ENCODE measurements at regions not wholly inside any gene's neighbourhood (a gene's known extent, or its start where the extent isn't known, plus 50 kb on each side); places are given as distances from the start of the nearest gene placed in this dataset.

GRCh38 chr11:134882671-134883297 is 470.7 kb upstream of the B3GAT1 start:
- DNase-seq: no peak
- no peak overlapping the region for H3K14ac ChIP-seq (ENCODE audit: insufficient read depth, low read length)
- H2BK12ac ChIP-seq (ENCODE audit: insufficient read length, low read depth, low read length): no peak overlapping the region
- Mint-ChIP-seq H3K9me3 (peaks cover 0 to 6% of the 10 kb centered on the region in 2 experiments; a peak in 1 of 5 replicates), H3K27me3 (ENCODE audit: low read depth) (peaks cover 4% of the 10 kb centered on the region), H3K4me1 (peaks cover 10 to 11% of the 10 kb centered on the region in 2 experiments), H3K4me3 (no peak overlapping the region), H3K27ac (no peak overlapping the region; a peak in 1 of 7 replicates), H3K36me3 (ENCODE audit: insufficient read depth in 1 of 3, low read depth in 3 of 3) (no peaks in the 10 kb centered on the region; a peak in 1 of 7 replicates)
- no peaks in the 10 kb centered on the region for H3K9me3 ChIP-seq (ENCODE audit: control insufficient read depth, low read depth, low read length)
- H3K79me1 ChIP-seq (ENCODE audit: insufficient read depth, low read depth, low read length, poor library complexity, severe bottlenecking): no peaks in the 10 kb centered on the region
- no peak overlapping the region for H2BK5ac ChIP-seq (ENCODE audit: insufficient read length, low read length)
- WGBS (ENCODE audit: extremely low coverage, insufficient read length, low lambda C conversion rate): no CpG with 5 or more reads among the region's 13 CpGs
- H3K4me2 ChIP-seq (ENCODE audit: insufficient read depth, insufficient read length, low read length): no peak overlapping the region
- no peak overlapping the region for H3K18ac ChIP-seq (ENCODE audit: insufficient read length, low read depth, low read length)
- H4K8ac ChIP-seq (replicated peaks; ENCODE audit: insufficient read length, low read depth, low read length): no peak overlapping the region
- H3K23ac ChIP-seq (ENCODE audit: insufficient read length, low read depth, low read length): no peak overlapping the region
- no peak overlapping the region for H2BK120ac ChIP-seq (ENCODE audit: low read depth, low read length, poor library complexity, severe bottlenecking)
- H3T11ph ChIP-seq (ENCODE audit: low read length): no peak overlapping the region
- no peaks in the 10 kb centered on the region for H4K20me1 ChIP-seq (ENCODE audit: control insufficient read depth, insufficient read depth, insufficient read length)
- no peak overlapping the region for H3K56ac ChIP-seq (ENCODE audit: insufficient read length, low read depth, low read length)
- no peak overlapping the region for H3K9ac ChIP-seq (ENCODE audit: extremely low read depth, insufficient read length, low read length)
- H3K4me1 ChIP-seq (ENCODE audit: insufficient read depth, low read length): no peaks in the 10 kb centered on the region
- no peaks in the 10 kb centered on the region for H3K27me3 ChIP-seq (ENCODE audit: insufficient read depth, low read length)
- no peak overlapping the region for H2BK15ac ChIP-seq (ENCODE audit: low read depth, low read length)
- H3K23me2 ChIP-seq (ENCODE audit: insufficient read length, low read depth, low read length, poor library complexity, severe bottlenecking): no peaks in the 10 kb centered on the region
- no peak overlapping the region for H2BK20ac ChIP-seq (ENCODE audit: low read depth, low read length, poor library complexity, severe bottlenecking)
- TF ChIP-seq, protein P1, sequence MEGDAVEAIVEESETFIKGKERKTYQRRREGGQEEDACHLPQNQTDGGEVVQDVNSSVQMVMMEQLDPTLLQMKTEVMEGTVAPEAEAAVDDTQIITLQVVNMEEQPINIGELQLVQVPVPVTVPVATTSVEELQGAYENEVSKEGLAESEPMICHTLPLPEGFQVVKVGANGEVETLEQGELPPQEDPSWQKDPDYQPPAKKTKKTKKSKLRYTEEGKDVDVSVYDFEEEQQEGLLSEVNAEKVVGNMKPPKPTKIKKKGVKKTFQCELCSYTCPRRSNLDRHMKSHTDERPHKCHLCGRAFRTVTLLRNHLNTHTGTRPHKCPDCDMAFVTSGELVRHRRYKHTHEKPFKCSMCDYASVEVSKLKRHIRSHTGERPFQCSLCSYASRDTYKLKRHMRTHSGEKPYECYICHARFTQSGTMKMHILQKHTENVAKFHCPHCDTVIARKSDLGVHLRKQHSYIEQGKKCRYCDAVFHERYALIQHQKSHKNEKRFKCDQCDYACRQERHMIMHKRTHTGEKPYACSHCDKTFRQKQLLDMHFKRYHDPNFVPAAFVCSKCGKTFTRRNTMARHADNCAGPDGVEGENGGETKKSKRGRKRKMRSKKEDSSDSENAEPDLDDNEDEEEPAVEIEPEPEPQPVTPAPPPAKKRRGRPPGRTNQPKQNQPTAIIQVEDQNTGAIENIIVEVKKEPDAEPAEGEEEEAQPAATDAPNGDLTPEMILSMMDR (conservative IDR thresholded peaks at IDR 0.05): no peak
- no peak overlapping the region for H3K4ac ChIP-seq (ENCODE audit: low read depth, low read length)
- H3K27ac ChIP-seq (ENCODE audit: insufficient read length, low read depth, low read length): no peak overlapping the region
- H4K91ac ChIP-seq (ENCODE audit: insufficient read length, low read depth, low read length): no peak overlapping the region
- no peak overlapping the region for H4K5ac ChIP-seq (ENCODE audit: insufficient read length, low read depth, low read length)
- no peak overlapping the region for H2AFZ ChIP-seq (ENCODE audit: low read length)
- no peak overlapping the region for H2AK5ac ChIP-seq (ENCODE audit: insufficient read length, low read length)
- no peaks in the 10 kb centered on the region for H3K79me2 ChIP-seq (ENCODE audit: insufficient read depth, low read length)
